ENCODE measurements at regions not wholly inside any gene's neighbourhood (a gene's known extent, or its start where the extent isn't known, plus 50 kb on each side); places are given as distances from the start of the nearest gene placed in this dataset.

DNA sequence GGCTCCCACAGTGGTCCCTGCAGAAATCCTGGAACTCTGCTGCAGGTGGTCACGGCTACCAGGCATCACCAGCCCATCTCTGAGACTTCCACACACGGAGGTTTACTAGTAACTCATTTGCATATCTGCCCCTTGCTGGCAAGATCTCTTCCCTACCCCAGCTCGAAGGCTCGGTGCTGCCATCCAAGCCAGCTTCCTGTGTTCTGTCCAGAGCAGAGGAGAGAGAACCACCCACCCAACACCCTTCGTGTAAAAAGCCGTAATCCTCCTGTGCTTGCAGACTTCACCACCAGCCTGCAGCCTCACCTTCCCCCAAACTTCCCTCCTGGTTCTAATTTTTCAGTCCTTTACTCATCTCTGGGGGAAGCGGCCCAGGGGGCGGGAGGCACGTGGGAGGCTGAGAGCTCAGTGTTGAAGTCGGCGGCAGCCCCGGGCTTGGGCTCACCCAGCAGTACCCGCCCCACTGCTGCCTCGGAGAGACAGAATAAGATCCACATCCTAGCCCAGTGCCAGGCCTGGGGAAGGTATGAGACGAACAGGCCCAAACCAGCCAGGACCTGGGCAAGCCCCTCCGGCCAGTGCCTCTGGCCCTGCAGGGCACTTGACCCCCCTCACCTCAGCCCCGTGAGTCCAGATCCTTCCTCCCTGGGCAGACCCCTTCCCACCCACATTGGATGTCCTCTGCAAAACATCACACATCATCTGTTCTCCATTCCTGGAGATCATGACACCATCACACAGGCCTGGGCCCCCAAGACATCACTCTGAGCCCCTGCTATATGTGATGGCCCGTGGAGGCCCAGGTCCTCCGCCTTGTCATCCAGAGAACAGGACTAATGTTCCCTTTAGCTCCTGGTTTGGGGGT lies 145.8 kb upstream of the ID2 start:
- no peak for TF ChIP-seq POLR2AphosphoS5 (IDR thresholded peaks at IDR 0.05; ENCODE audit: low read depth, low read length)
- TF ChIP-seq FOXP2 (optimal IDR thresholded peaks at IDR 0.05; ENCODE audit: borderline replicate concordance, extremely low read depth, extremely low read length, insufficient read depth) = no peak
- no peak for TF ChIP-seq TAF1 (IDR thresholded peaks at IDR 0.05; ENCODE audit: borderline replicate concordance, insufficient read depth, low read length)
- TF ChIP-seq, protein P1, sequence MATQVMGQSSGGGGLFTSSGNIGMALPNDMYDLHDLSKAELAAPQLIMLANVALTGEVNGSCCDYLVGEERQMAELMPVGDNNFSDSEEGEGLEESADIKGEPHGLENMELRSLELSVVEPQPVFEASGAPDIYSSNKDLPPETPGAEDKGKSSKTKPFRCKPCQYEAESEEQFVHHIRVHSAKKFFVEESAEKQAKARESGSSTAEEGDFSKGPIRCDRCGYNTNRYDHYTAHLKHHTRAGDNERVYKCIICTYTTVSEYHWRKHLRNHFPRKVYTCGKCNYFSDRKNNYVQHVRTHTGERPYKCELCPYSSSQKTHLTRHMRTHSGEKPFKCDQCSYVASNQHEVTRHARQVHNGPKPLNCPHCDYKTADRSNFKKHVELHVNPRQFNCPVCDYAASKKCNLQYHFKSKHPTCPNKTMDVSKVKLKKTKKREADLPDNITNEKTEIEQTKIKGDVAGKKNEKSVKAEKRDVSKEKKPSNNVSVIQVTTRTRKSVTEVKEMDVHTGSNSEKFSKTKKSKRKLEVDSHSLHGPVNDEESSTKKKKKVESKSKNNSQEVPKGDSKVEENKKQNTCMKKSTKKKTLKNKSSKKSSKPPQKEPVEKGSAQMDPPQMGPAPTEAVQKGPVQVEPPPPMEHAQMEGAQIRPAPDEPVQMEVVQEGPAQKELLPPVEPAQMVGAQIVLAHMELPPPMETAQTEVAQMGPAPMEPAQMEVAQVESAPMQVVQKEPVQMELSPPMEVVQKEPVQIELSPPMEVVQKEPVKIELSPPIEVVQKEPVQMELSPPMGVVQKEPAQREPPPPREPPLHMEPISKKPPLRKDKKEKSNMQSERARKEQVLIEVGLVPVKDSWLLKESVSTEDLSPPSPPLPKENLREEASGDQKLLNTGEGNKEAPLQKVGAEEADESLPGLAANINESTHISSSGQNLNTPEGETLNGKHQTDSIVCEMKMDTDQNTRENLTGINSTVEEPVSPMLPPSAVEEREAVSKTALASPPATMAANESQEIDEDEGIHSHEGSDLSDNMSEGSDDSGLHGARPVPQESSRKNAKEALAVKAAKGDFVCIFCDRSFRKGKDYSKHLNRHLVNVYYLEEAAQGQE (IDR thresholded peaks at IDR 0.05; ENCODE audit: insufficient read depth in 1 of 2, low read depth in 2 of 2, low read length in 2 of 2) = no peak
